ENCODE measurements at regions not wholly inside any gene's neighbourhood (a gene's known extent, or its start where the extent isn't known, plus 50 kb on each side); places are given as distances from the start of the nearest gene placed in this dataset.

DNA sequence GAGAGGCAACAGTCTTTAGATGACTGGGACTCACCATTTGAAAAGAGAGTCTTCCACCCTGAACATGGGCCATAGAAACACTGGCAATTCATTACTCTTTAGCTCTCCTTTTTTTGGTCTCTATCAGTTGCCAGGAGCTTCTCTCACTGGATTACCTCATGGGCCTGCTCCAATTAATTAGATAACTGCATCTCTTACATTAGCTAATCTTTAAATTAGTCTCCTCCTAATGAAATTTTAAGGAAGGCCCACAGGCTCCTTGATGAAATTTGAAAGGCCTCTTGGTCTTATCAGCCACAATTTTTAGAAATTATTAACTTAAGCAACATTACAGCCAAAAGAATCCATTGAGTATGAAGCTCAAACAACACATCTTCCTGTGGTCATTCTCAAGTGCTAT, 184.4 kb downstream of the UNC5CL start (continued):
- no peak for TF ChIP-seq HMGXB4 (CRISPR knock-in tag; IDR thresholded peaks at IDR 0.05; ENCODE audit: borderline replicate concordance)
- TF ChIP-seq, protein P1, sequence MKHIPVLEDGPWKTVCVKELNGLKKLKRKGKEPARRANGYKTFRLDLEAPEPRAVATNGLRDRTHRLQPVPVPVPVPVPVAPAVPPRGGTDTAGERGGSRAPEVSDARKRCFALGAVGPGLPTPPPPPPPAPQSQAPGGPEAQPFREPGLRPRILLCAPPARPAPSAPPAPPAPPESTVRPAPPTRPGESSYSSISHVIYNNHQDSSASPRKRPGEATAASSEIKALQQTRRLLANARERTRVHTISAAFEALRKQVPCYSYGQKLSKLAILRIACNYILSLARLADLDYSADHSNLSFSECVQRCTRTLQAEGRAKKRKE (CRISPR knock-in tag; IDR thresholded peaks at IDR 0.05; ENCODE audit: low read depth) = no peak
- TF ChIP-seq SREBF2 (IDR thresholded peaks at IDR 0.05) = no peak
- TF ChIP-seq SMC3 (IDR thresholded peaks at IDR 0.05) = no peak
- TF ChIP-seq BCL3 (IDR thresholded peaks at IDR 0.05) = no peak

DNA sequence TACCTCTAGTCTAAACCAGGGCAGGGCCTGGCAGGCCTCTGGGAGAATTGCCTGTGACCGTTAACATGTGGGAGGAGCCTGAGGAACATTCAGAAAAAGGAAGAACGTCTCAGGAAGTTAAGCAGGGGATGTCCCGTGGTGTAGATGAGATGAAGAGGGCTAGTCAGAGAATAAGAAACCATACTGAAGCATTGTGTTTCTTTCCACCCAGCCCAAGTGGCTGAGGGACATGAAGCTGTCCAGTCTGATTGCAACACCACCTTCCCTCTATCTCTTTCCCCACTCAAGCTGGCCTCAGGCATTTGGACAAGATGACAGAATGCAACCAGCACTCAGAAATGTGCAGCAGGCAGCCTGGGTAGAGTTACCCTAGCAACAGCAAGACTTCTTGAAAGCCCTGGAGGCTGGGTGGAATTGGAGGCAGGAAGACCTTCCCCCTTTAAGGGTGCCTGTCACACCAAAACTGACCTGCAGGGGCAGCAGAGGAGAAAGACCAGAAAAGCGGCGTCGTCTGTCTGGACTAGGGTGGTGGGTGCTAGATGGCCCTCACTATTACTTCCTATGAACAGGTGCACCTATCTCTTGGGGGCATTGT, 186.1 kb downstream of the UNC5CL start:
- TF ChIP-seq SMC3 (IDR thresholded peaks at IDR 0.05) (no peak), CBX8 (IDR thresholded peaks at IDR 0.05) (no peak), MAX (IDR thresholded peaks at IDR 0.05) (no peak), EHMT2 (IDR thresholded peaks at IDR 0.05; ENCODE audit: low read depth) (no peak), KDM5A (IDR thresholded peaks at IDR 0.05) (no peak), ESRRA (IDR thresholded peaks at IDR 0.05; ENCODE audit: borderline replicate concordance, low read length) (no peak), MAFK (IDR thresholded peaks at IDR 0.05; ENCODE audit: partially characterized antibody) (no peak)
- TF ChIP-seq, protein P2, sequence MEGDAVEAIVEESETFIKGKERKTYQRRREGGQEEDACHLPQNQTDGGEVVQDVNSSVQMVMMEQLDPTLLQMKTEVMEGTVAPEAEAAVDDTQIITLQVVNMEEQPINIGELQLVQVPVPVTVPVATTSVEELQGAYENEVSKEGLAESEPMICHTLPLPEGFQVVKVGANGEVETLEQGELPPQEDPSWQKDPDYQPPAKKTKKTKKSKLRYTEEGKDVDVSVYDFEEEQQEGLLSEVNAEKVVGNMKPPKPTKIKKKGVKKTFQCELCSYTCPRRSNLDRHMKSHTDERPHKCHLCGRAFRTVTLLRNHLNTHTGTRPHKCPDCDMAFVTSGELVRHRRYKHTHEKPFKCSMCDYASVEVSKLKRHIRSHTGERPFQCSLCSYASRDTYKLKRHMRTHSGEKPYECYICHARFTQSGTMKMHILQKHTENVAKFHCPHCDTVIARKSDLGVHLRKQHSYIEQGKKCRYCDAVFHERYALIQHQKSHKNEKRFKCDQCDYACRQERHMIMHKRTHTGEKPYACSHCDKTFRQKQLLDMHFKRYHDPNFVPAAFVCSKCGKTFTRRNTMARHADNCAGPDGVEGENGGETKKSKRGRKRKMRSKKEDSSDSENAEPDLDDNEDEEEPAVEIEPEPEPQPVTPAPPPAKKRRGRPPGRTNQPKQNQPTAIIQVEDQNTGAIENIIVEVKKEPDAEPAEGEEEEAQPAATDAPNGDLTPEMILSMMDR (IDR thresholded peaks at IDR 0.05) = peak; percentile 13; the same call in 1 of the 3 replicates
- Histone ChIP-seq H3K4me3 (no peak overlapping the region), H3K4me1 (no peaks in the 10 kb centered on the region), H3K4me2 (no peak overlapping the region), H3K9me3 (no peaks in the 10 kb centered on the region), H3K27ac (no peak overlapping the region)
- CTCF ChIA-PET = no interaction called here
- FAIRE-seq (no peak), ATAC-seq (peak in 1 of 2 experiments; percentile 54; a peak in 2 of 6 replicates), DNase-seq (ENCODE audit: low read depth in 1 of 2, low spot score in 1 of 2) (peak in 1 of 2 experiments; percentile 13)
- 55% methylated on average over 6 of the region's 6 CpGs for WGBS (ENCODE audit: missing lambda C conversion rate)
- POLR2A ChIA-PET = no interaction called here

DNA sequence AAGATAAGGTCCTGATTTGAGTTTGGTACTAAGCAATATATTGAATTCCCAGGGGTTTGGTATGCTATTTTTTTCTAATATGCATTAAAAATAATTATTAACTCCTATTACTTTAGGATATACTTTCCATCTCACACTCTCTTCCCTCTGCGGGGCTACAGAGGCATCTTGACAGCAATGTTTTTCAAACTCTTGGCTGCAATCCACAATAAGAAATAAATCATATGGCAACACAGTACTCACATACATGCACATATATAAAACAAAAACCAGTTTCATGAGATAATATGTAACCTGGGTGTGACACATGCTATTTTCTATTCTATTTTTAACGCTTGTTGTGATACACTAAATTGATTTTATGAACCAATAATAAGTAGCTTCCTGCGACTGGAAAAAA, 189.5 kb downstream of the UNC5CL start:
- Histone ChIP-seq H3K27ac (no peak overlapping the region), H3K4me3 (no peak overlapping the region), H3K4me1 (no peaks in the 10 kb centered on the region), H3K4me2 (no peak overlapping the region), H3K9me3 (no peaks in the 10 kb centered on the region)
- DNase-seq (ENCODE audit: low read depth in 1 of 2, low spot score in 1 of 2) = no peak
- POLR2A ChIA-PET = no interaction called here
- no peak for ATAC-seq
- TF ChIP-seq, protein P3, sequence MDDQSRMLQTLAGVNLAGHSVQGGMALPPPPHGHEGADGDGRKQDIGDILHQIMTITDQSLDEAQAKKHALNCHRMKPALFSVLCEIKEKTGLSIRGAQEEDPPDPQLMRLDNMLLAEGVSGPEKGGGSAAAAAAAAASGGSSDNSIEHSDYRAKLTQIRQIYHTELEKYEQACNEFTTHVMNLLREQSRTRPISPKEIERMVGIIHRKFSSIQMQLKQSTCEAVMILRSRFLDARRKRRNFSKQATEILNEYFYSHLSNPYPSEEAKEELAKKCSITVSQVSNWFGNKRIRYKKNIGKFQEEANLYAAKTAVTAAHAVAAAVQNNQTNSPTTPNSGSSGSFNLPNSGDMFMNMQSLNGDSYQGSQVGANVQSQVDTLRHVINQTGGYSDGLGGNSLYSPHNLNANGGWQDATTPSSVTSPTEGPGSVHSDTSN (IDR thresholded peaks at IDR 0.05) = no peak
- TF ChIP-seq GATA3 (IDR thresholded peaks at IDR 0.05; ENCODE audit: borderline replicate concordance) (no peak), NPAS2 (CRISPR knock-in tag; IDR thresholded peaks at IDR 0.05; ENCODE audit: borderline replicate concordance) (no peak), REST (IDR thresholded peaks at IDR 0.05) (no peak), RFX5 (IDR thresholded peaks at IDR 0.05) (no peak), MYC (IDR thresholded peaks at IDR 0.05; ENCODE audit: borderline replicate concordance, low read length) (no peak), ZSCAN20 (CRISPR knock-in tag; IDR thresholded peaks at IDR 0.05) (no peak), CHD2 (IDR thresholded peaks at IDR 0.05; ENCODE audit: low read length, partially characterized antibody) (no peak), NFE2L2 (conservative IDR thresholded peaks at IDR 0.05; ENCODE audit: low read length) (no peak), JUN (IDR thresholded peaks at IDR 0.05) (no peak), CBX2 (IDR thresholded peaks at IDR 0.05; ENCODE audit: borderline replicate concordance, low read depth) (no peak), RARB (CRISPR knock-in tag; IDR thresholded peaks at IDR 0.05) (no peak), FOXS1 (CRISPR knock-in tag; IDR thresholded peaks at IDR 0.05) (no peak), ZNF302 (CRISPR knock-in tag; IDR thresholded peaks at IDR 0.05) (no peak)
- 66% methylated on average over 3 of the region's 3 CpGs for WGBS (ENCODE audit: missing lambda C conversion rate)
- CTCF ChIA-PET = no interaction called here
- no peak for FAIRE-seq
